ENCODE measurements at regions not wholly inside any gene's neighbourhood (a gene's known extent, or its start where the extent isn't known, plus 50 kb on each side); places are given as distances from the start of the nearest gene placed in this dataset.

- peaks cover 33% of the 10 kb centered on the region for H3K27me3 ChIP-seq (ENCODE audit: insufficient read depth, low read depth, severe bottlenecking)
- H3K27ac ChIP-seq: no peak overlapping the region
- no peak for TF ChIP-seq CTCF (IDR thresholded peaks at IDR 0.05; ENCODE audit: low read depth, low read length)
- no peaks in the 10 kb centered on the region for H3K36me3 ChIP-seq
- no peak for DNase-seq
- peaks cover 6% of the 10 kb centered on the region for H3K9me3 ChIP-seq (ENCODE audit: severe bottlenecking)
- H3K4me3 ChIP-seq (ENCODE audit: low read depth, low read length): no peak overlapping the region
Measured at GRCh38 chr9:87319656-87320055, 178.0 kb upstream of the DAPK1 start.

DNA sequence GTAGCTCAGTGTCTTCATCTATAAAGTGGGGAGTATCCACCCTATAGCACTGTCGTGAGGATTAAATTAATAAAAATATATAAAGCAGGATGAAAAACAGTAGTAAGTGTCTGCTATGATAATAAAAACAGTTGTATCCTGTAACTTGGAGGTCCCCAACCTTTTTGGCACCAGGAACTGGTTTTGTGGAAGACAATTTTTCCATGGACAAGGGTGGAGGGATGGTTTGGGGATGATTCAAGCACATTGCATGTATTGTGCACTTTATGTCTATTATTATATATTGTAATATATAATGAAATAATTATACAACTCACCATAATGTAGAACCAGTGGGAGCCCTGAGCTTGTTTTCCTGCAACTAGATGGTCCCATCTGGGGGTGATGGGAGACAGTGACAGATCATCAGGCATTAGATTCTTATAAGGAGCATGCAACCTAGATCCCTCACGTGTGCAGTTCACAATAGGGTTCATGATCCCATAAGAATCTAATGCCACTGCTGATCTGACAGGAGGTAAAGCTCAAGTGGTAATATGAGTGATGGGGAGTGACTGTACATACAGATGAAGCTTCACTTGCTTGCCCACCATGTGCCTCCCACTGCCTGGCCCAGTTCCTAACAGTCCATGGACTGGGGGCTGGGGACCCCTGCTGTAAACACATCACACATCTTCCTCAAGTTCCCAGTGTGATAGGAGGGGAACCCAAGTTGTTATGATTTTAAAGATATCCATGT, 177.4 kb upstream of the DAPK1 start:
- TF ChIP-seq CTCF (IDR thresholded peaks at IDR 0.05; ENCODE audit: low read depth, low read length): no peak
- H3K9me3 ChIP-seq (ENCODE audit: severe bottlenecking): peaks cover 6% of the 10 kb centered on the region
- no peaks in the 10 kb centered on the region for H3K36me3 ChIP-seq
- peaks cover 33% of the 10 kb centered on the region for H3K27me3 ChIP-seq (ENCODE audit: insufficient read depth, low read depth, severe bottlenecking)
- no peak overlapping the region for H3K27ac ChIP-seq
- no peak overlapping the region for H3K4me3 ChIP-seq (ENCODE audit: low read depth, low read length)
- no peak for DNase-seq

GRCh38 chr9:87322840-87323635, 174.6 kb upstream of the DAPK1 start:
- DNase-seq: no peak
- TF ChIP-seq CTCF (IDR thresholded peaks at IDR 0.05; ENCODE audit: low read depth, low read length): no peak

GRCh38 chr9:87323928-87324327, 173.7 kb upstream of the DAPK1 start:
- Histone ChIP-seq H3K9me3 (ENCODE audit: severe bottlenecking) (no peaks in the 10 kb centered on the region), H3K4me3 (ENCODE audit: low read depth, low read length) (no peak overlapping the region), H3K36me3 (no peaks in the 10 kb centered on the region), H3K27ac (no peak overlapping the region), H3K27me3 (ENCODE audit: insufficient read depth, low read depth, severe bottlenecking) (peaks cover 46% of the 10 kb centered on the region)
- no peak for DNase-seq
- TF ChIP-seq CTCF (IDR thresholded peaks at IDR 0.05; ENCODE audit: low read depth, low read length): no peak

More at GRCh38 chr9:87322840-87323635, 174.6 kb upstream of the DAPK1 start:
- H3K27ac ChIP-seq: no peak overlapping the region
- no peaks in the 10 kb centered on the region for H3K9me3 ChIP-seq (ENCODE audit: severe bottlenecking)
- peaks cover 45% of the 10 kb centered on the region for H3K27me3 ChIP-seq (ENCODE audit: insufficient read depth, low read depth, severe bottlenecking)
- H3K36me3 ChIP-seq: no peaks in the 10 kb centered on the region
- H3K4me3 ChIP-seq (ENCODE audit: low read depth, low read length): no peak overlapping the region

GRCh38 chr9:87324613-87325194, 173.0 kb upstream of the DAPK1 start:
- peak; percentile 49; the same call in 1 of the 2 replicates for TF ChIP-seq CTCF (IDR thresholded peaks at IDR 0.05; ENCODE audit: low read depth, low read length)
- H3K36me3 ChIP-seq: no peaks in the 10 kb centered on the region
- no peak overlapping the region for H3K4me3 ChIP-seq (ENCODE audit: low read depth, low read length)
- H3K27ac ChIP-seq: no peak overlapping the region
- H3K27me3 ChIP-seq (ENCODE audit: insufficient read depth, low read depth, severe bottlenecking): peaks cover 39% of the 10 kb centered on the region
- no peaks in the 10 kb centered on the region for H3K9me3 ChIP-seq (ENCODE audit: severe bottlenecking)
- no peak for DNase-seq
